Astrocyte (in vitro differentiated cells and primary cell): ENCODE measurements at regions not wholly inside any gene's neighbourhood (a gene's known extent, or its start where the extent isn't known, plus 50 kb on each side); places are given as distances from the start of the nearest gene placed in this dataset.
A peak's percentile ranks its signal among the peaks of the same experiment; 100 is the strongest.

Source experiments
- DNase-seq: peaks from one replicate; pipeline ENCODE4 v3.0.0-alpha.2; 2010; ENCODE audit warnings: low read depth
- FAIRE-seq: peaks from 2 replicates; lab custom pipeline; 2011; peaks lifted over from hg19 to GRCh38; lab: Jason Lieb, UNC
- H2AFZ ChIP-seq: 2 replicates; pipeline ENCODE4 v1.6.0; 2012; ENCODE audit warnings: low read depth, low read length, inconsistent platforms
- H3K27ac ChIP-seq: 2 replicates; pipeline ENCODE4 v1.5.1; 2011; ENCODE audit warnings: low read depth, low read length, inconsistent platforms
- H3K27me3 ChIP-seq: 2 replicates; pipeline ENCODE4 v1.6.0; 2011; ENCODE audit warnings: low read length, inconsistent platforms; ENCODE audit not compliant: insufficient read depth
- H3K36me3 ChIP-seq: 2 replicates; pipeline ENCODE4 v1.5.1; 2011; ENCODE audit warnings: low read length, inconsistent platforms; ENCODE audit not compliant: insufficient read depth
- H3K4me1 ChIP-seq: 2 replicates; pipeline ENCODE4 v1.5.1; 2011; ENCODE audit warnings: low read length, inconsistent platforms; ENCODE audit not compliant: insufficient read depth
- H3K4me2 ChIP-seq: 2 replicates; pipeline ENCODE4 v1.6.0; 2012; ENCODE audit warnings: low read length, inconsistent platforms
- H3K4me3 ChIP-seq: 2 replicates; pipeline ENCODE4 v1.5.1; 2011; ENCODE audit warnings: low read depth, mild to moderate bottlenecking, low read length, inconsistent platforms; ENCODE audit not compliant: insufficient read depth
- H3K79me2 ChIP-seq: 2 replicates; pipeline ENCODE4 v1.6.0; 2012; ENCODE audit warnings: mild to moderate bottlenecking, low read length, inconsistent platforms; ENCODE audit not compliant: insufficient read depth
- H3K9ac ChIP-seq: 2 replicates; pipeline ENCODE4 v1.6.0; 2012; ENCODE audit warnings: mild to moderate bottlenecking, low read length, inconsistent platforms
- H3K9me3 ChIP-seq: 2 replicates; pipeline ENCODE4 v1.5.1; 2012; ENCODE audit warnings: low read depth, mild to moderate bottlenecking, low read length, inconsistent platforms; ENCODE audit not compliant: insufficient read depth
- H4K20me1 ChIP-seq: 2 replicates; pipeline ENCODE4 v1.6.0; 2012; ENCODE audit warnings: low read length, inconsistent platforms; ENCODE audit not compliant: insufficient read depth
- H3K27ac Mint-ChIP-seq: one replicate; pipeline ENCODE4 v1.8.0; 2021; ENCODE audit warnings: mild to moderate bottlenecking, mixed read lengths; ENCODE audit not compliant: unreplicated experiment
- H3K27me3 Mint-ChIP-seq: one replicate; pipeline ENCODE4 v1.8.0; 2021; ENCODE audit warnings: low read depth, mixed read lengths; ENCODE audit not compliant: unreplicated experiment
- H3K36me3 Mint-ChIP-seq: one replicate; pipeline ENCODE4 v1.8.0; 2021; ENCODE audit warnings: low read depth, mixed read lengths; ENCODE audit not compliant: unreplicated experiment
- H3K4me1 Mint-ChIP-seq: one replicate; pipeline ENCODE4 v1.8.0; 2021; ENCODE audit warnings: low read depth, mixed read lengths; ENCODE audit not compliant: unreplicated experiment
- H3K4me3 Mint-ChIP-seq: one replicate; pipeline ENCODE4 v1.8.0; 2021; ENCODE audit warnings: mild to moderate bottlenecking, moderate library complexity, mixed read lengths; ENCODE audit not compliant: unreplicated experiment
- H3K9me3 Mint-ChIP-seq: one replicate; pipeline ENCODE4 v1.8.0; 2021; ENCODE audit warnings: mild to moderate bottlenecking, mixed read lengths; ENCODE audit not compliant: unreplicated experiment
- CTCF ChIP-seq: IDR thresholded peaks from 2 replicates; pipeline ENCODE4 v1.5.1; 2011; ENCODE audit warnings: low read depth, mild to moderate bottlenecking, inconsistent platforms, low read length, moderate library complexity; ENCODE audit not compliant: insufficient read depth
- EZH2 ChIP-seq: IDR thresholded peaks from 2 replicates; pipeline ENCODE4 v1.6.1; 2012; ENCODE audit warnings: mild to moderate bottlenecking, low read length, inconsistent platforms; ENCODE audit not compliant: insufficient read depth

- Histone ChIP-seq H3K79me2 (no peaks in the 10 kb centered on the region), H3K36me3 (no peaks in the 10 kb centered on the region), H3K27ac (no peak overlapping the region), H3K27me3 (no peaks in the 10 kb centered on the region), H3K4me2 (no peak overlapping the region), H3K9ac (no peak overlapping the region), H3K4me1 (no peaks in the 10 kb centered on the region), H3K4me3 (no peak overlapping the region), H2AFZ (no peak overlapping the region), H4K20me1 (no peaks in the 10 kb centered on the region), H3K9me3 (no peaks in the 10 kb centered on the region)
- no peak for FAIRE-seq
- DNase-seq = no peak
- H3K4me3 Mint-ChIP-seq = no peak overlapping the region
- H3K9me3 Mint-ChIP-seq = peaks cover 5% of the 10 kb centered on the region
- peaks cover 4% of the 10 kb centered on the region for H3K4me1 Mint-ChIP-seq
- H3K27me3 Mint-ChIP-seq = no peaks in the 10 kb centered on the region
- no peak for TF ChIP-seq EZH2
- no peak for TF ChIP-seq CTCF
- no peaks in the 10 kb centered on the region for H3K36me3 Mint-ChIP-seq
- no peak overlapping the region for H3K27ac Mint-ChIP-seq
Measured at GRCh38 chr5:30991462-30991861, 202.0 kb upstream of the CDH6 start.

- Histone ChIP-seq H3K4me2 (no peak overlapping the region), H3K27me3 (no peaks in the 10 kb centered on the region), H3K4me3 (no peak overlapping the region), H3K36me3 (no peaks in the 10 kb centered on the region), H3K4me1 (no peaks in the 10 kb centered on the region), H2AFZ (no peak overlapping the region), H3K9me3 (no peaks in the 10 kb centered on the region), H4K20me1 (no peaks in the 10 kb centered on the region), H3K79me2 (no peaks in the 10 kb centered on the region), H3K9ac (no peak overlapping the region), H3K27ac (no peak overlapping the region)
- H3K27ac Mint-ChIP-seq = no peak overlapping the region
- FAIRE-seq = no peak
- H3K27me3 Mint-ChIP-seq = no peaks in the 10 kb centered on the region
- TF ChIP-seq CTCF = no peak
- no peak for TF ChIP-seq EZH2
- H3K4me1 Mint-ChIP-seq = peaks cover 1% of the 10 kb centered on the region
- no peak overlapping the region for H3K4me3 Mint-ChIP-seq
- peak; percentile 63 for DNase-seq
- H3K36me3 Mint-ChIP-seq = no peaks in the 10 kb centered on the region
- H3K9me3 Mint-ChIP-seq = peaks cover 1% of the 10 kb centered on the region
Measured at GRCh38 chr5:30981576-30981975, 211.9 kb upstream of the CDH6 start.

GRCh38 chr5:30968971-30969370, 224.5 kb upstream of the CDH6 start:
- Mint-ChIP-seq H3K4me3 (no peak overlapping the region), H3K27me3 (no peaks in the 10 kb centered on the region), H3K36me3 (no peaks in the 10 kb centered on the region), H3K4me1 (peaks cover 5% of the 10 kb centered on the region), H3K27ac (peak overlapping the region; percentile 58), H3K9me3 (no peaks in the 10 kb centered on the region)
- no peak overlapping the region for H3K4me3 ChIP-seq
- H3K27ac ChIP-seq = no peak overlapping the region
- TF ChIP-seq EZH2 (no peak), CTCF (no peak)
- no peaks in the 10 kb centered on the region for H3K9me3 ChIP-seq
- H4K20me1 ChIP-seq = no peaks in the 10 kb centered on the region
- no peak overlapping the region for H3K4me2 ChIP-seq
- no peaks in the 10 kb centered on the region for H3K4me1 ChIP-seq
- H3K79me2 ChIP-seq = no peaks in the 10 kb centered on the region
- H3K36me3 ChIP-seq = no peaks in the 10 kb centered on the region
- DNase-seq = no peak
- no peak for FAIRE-seq
- H2AFZ ChIP-seq = no peak overlapping the region
- no peak overlapping the region for H3K9ac ChIP-seq
- no peaks in the 10 kb centered on the region for H3K27me3 ChIP-seq
